Uterus (tissue), 2 donors: ENCODE measurements at regions not wholly inside any gene's neighbourhood (a gene's known extent, or its start where the extent isn't known, plus 50 kb on each side); places are given as distances from the start of the nearest gene placed in this dataset.

ENCODE experiments used
- CTCF ChIP-seq, 4 experiments: fragments of 200-600 bp in 2 of 4; fragments of 450-650 bp in 2 of 4; sonication (generic) in 2 of 4; IDR thresholded peaks; one replicate each; pipeline ENCODE4 v1.5.1; 2016 to 2019; ENCODE audit warnings: antibody characterized with exemption in 4 of 4, mild to moderate bottlenecking in 2 of 4, moderate library complexity in 1 of 4
- POLR2A ChIP-seq, 2 donors: fragments of 450-650 bp; IDR thresholded peaks; one replicate each; pipeline ENCODE4 v1.6.1; 2016; ENCODE audit warnings: antibody characterized with exemption in 2 of 2, mild to moderate bottlenecking in 1 of 2, moderate library complexity in 1 of 2

- TF ChIP-seq CTCF (IDR thresholded peaks at IDR 0.05): no peak
- TF ChIP-seq POLR2A (IDR thresholded peaks at IDR 0.05): no peak
Observed at GRCh38 chr3:139252719-139253118, 91.1 kb upstream of the MRPS22 start.
